ENCODE measurements at regions not wholly inside any gene's neighbourhood (a gene's known extent, or its start where the extent isn't known, plus 50 kb on each side); places are given as distances from the start of the nearest gene placed in this dataset.

DNA sequence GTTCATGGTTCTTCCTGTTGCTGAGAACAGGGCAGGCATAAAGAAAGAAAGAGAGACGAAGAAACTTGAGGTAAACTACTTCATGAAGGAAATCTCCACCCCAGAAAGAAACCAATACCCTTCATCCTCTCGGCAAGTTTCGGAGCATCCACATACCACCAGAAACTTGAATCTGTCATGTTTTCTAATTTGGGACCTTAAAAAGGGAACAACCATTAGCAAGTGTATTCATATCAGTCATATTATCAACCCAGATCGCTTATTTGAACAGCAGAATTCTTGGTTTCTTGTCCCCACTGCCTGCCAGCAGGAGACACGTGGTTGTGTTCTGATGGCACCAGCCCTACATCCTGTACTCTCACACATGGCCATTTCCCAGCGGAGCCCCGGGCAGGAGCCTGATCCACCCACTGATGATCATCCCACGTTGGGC, 53.2 kb upstream of the FZD7 start:
- TF ChIP-seq, protein P1, sequence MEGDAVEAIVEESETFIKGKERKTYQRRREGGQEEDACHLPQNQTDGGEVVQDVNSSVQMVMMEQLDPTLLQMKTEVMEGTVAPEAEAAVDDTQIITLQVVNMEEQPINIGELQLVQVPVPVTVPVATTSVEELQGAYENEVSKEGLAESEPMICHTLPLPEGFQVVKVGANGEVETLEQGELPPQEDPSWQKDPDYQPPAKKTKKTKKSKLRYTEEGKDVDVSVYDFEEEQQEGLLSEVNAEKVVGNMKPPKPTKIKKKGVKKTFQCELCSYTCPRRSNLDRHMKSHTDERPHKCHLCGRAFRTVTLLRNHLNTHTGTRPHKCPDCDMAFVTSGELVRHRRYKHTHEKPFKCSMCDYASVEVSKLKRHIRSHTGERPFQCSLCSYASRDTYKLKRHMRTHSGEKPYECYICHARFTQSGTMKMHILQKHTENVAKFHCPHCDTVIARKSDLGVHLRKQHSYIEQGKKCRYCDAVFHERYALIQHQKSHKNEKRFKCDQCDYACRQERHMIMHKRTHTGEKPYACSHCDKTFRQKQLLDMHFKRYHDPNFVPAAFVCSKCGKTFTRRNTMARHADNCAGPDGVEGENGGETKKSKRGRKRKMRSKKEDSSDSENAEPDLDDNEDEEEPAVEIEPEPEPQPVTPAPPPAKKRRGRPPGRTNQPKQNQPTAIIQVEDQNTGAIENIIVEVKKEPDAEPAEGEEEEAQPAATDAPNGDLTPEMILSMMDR (conservative IDR thresholded peaks at IDR 0.05 in 1 of 2, IDR thresholded peaks at IDR 0.05 in 1 of 2; ENCODE audit: extremely low read depth in 1 of 2, insufficient read depth in 1 of 2, low read depth in 1 of 2, low read length in 2 of 2) = no peak
- no peak for TF ChIP-seq EZH2 (IDR thresholded peaks at IDR 0.05; ENCODE audit: borderline replicate concordance, low read length)
